PC-9 (cell line): ENCODE measurements at regions not wholly inside any gene's neighbourhood (a gene's known extent, or its start where the extent isn't known, plus 50 kb on each side); places are given as distances from the start of the nearest gene placed in this dataset.

Source experiments
- EZH2 ChIP-seq: fragments of 200-600 bp; sonication (generic); IDR thresholded peaks from 2 replicates; pipeline ENCODE4 v1.8.0; 2017; ENCODE audit warnings: antibody characterized with exemption, low read depth
- TF ChIP-seq, protein P1 (sequence below): fragments of 200-600 bp; sonication (generic); conservative IDR thresholded peaks from 2 replicates; pipeline ENCODE4 v1.6.1; 2017; ENCODE audit warnings: mixed run types, antibody characterized with exemption, mild to moderate bottlenecking, moderate library complexity

DNA sequence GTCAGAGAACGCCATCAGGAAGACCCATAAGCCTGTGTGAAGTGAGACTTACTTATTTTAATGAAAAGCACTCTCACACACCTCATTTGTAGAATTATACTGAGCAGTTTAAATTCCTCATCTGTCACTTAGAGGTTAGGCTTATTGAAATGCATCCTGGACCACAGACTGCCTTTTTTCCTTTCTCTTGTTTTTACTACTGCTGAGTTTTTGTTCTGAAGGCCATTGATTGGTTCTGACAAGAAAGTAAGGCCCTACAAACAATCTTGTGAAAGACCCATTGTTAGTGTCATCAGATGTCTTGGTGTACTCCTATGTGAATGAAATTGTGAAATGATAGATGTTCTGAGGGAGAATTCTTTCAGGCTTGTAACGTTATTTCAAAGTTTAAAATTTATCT is 1343.3 kb upstream of the ADGRL2 start:
- TF ChIP-seq, protein P1, sequence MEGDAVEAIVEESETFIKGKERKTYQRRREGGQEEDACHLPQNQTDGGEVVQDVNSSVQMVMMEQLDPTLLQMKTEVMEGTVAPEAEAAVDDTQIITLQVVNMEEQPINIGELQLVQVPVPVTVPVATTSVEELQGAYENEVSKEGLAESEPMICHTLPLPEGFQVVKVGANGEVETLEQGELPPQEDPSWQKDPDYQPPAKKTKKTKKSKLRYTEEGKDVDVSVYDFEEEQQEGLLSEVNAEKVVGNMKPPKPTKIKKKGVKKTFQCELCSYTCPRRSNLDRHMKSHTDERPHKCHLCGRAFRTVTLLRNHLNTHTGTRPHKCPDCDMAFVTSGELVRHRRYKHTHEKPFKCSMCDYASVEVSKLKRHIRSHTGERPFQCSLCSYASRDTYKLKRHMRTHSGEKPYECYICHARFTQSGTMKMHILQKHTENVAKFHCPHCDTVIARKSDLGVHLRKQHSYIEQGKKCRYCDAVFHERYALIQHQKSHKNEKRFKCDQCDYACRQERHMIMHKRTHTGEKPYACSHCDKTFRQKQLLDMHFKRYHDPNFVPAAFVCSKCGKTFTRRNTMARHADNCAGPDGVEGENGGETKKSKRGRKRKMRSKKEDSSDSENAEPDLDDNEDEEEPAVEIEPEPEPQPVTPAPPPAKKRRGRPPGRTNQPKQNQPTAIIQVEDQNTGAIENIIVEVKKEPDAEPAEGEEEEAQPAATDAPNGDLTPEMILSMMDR, result no peak
- no peak for TF ChIP-seq EZH2
